CD14-positive monocyte (primary cell): ENCODE measurements at regions not wholly inside any gene's neighbourhood (a gene's known extent, or its start where the extent isn't known, plus 50 kb on each side); places are given as distances from the start of the nearest gene placed in this dataset.

Experiments used
- DNase-seq, 3 donors: peaks; one replicate each; pipeline ENCODE4 v3.0.0-alpha.2; 2011 to 2022
- H2AFZ ChIP-seq: 2 replicates; pipeline ENCODE4 v1.6.0; 2012; ENCODE audit warnings: mild to moderate bottlenecking, low read depth, low read length, inconsistent platforms; ENCODE audit not compliant: insufficient read depth, poor library complexity, severe bottlenecking
- H3K27ac ChIP-seq, 2 donors: 1 replicate in 1 of 2; 2 replicates in 1 of 2; pipeline ENCODE4 v1.5.1; 2012 to 2013; ENCODE audit warnings: low read length in 2 of 2, control low read depth in 1 of 2, inconsistent platforms in 1 of 2, low read depth in 1 of 2, mild to moderate bottlenecking in 1 of 2
- H3K27me3 ChIP-seq, 2 donors: one replicate each; pipeline versions ENCODE4 v1.6.0 to v1.6.1; 2011 to 2013; ENCODE audit warnings: low read length in 2 of 2; ENCODE audit not compliant: control insufficient read depth in 2 of 2, insufficient read depth in 2 of 2
- H3K36me3 ChIP-seq, 2 donors: replicated peaks in 1 of 2; 1 replicate in 1 of 2; 2 replicates in 1 of 2; pipeline versions ENCODE4 v1.5.1 to v1.6.1; 2012 to 2013; ENCODE audit warnings: low read length in 2 of 2, control low read depth in 1 of 2, inconsistent platforms in 1 of 2, mild to moderate bottlenecking in 1 of 2; ENCODE audit not compliant: insufficient read depth in 2 of 2, control insufficient read depth in 1 of 2
- H3K4me1 ChIP-seq, 2 donors: 1 replicate in 1 of 2; 2 replicates in 1 of 2; pipeline versions ENCODE4 v1.5.1 to v1.6.1; 2012 to 2013; ENCODE audit warnings: low read length in 2 of 2, control low read depth in 1 of 2, inconsistent platforms in 1 of 2, mild to moderate bottlenecking in 1 of 2, moderate library complexity in 1 of 2; ENCODE audit not compliant: insufficient read depth in 2 of 2, control insufficient read depth in 1 of 2
- H3K4me2 ChIP-seq: replicated peaks from 2 replicates; pipeline ENCODE3; 2012; ENCODE audit warnings: low read length, moderate library complexity, mild to moderate bottlenecking; ENCODE audit not compliant: poor library complexity, severe bottlenecking; ENCODE audit errors: extremely low read depth
- H3K4me3 ChIP-seq, 3 experiments: fragments of 200-600 bp in 1 of 3; sonication (generic) in 1 of 3; replicated peaks in 1 of 3; 1 replicate in 2 of 3; 2 replicates in 1 of 3; pipeline ENCODE4 v1.5.1; 2011 to 2013; ENCODE audit warnings: low read length in 3 of 3, mild to moderate bottlenecking in 3 of 3, control low read depth in 2 of 3, low read depth in 2 of 3, inconsistent platforms in 1 of 3, moderate library complexity in 1 of 3
- H3K79me2 ChIP-seq: 2 replicates; pipeline ENCODE4 v1.6.0; 2012; ENCODE audit warnings: mild to moderate bottlenecking, control low read depth, inconsistent platforms, low read length, moderate library complexity; ENCODE audit not compliant: insufficient read depth
- H3K9ac ChIP-seq: 2 replicates; pipeline ENCODE4 v1.6.0; 2017; ENCODE audit warnings: low read length, mild to moderate bottlenecking; ENCODE audit not compliant: insufficient read depth, poor library complexity, severe bottlenecking
- H3K9me3 ChIP-seq, 2 donors: replicated peaks in 1 of 2; 1 replicate in 1 of 2; 2 replicates in 1 of 2; pipeline versions ENCODE4 v1.5.1 to v1.6.1; 2012 to 2013; ENCODE audit warnings: low read length in 2 of 2, control low read depth in 1 of 2; ENCODE audit not compliant: control insufficient read depth in 1 of 2, insufficient read depth in 1 of 2
- H4K20me1 ChIP-seq: 2 replicates; pipeline ENCODE4 v1.6.0; 2012; ENCODE audit warnings: mild to moderate bottlenecking, low read length, control low read depth, moderate library complexity; ENCODE audit not compliant: insufficient read depth
- H3K27ac Mint-ChIP-seq, 7 donors: one replicate each; pipeline ENCODE4 v1.8.0; 2020; ENCODE audit warnings: mild to moderate bottlenecking in 7 of 7, mixed read lengths in 7 of 7, moderate library complexity in 6 of 7, inconsistent platforms in 2 of 7
- H3K27me3 Mint-ChIP-seq, 3 donors: one replicate each; pipeline ENCODE4 v1.8.0; 2021 to 2022; ENCODE audit warnings: low read depth in 3 of 3, mild to moderate bottlenecking in 3 of 3, mixed read lengths in 3 of 3, moderate library complexity in 3 of 3, inconsistent platforms in 1 of 3
- H3K36me3 Mint-ChIP-seq, 2 donors: one replicate each; pipeline ENCODE4 v1.8.0; 2020; ENCODE audit warnings: mixed read lengths in 2 of 2, inconsistent platforms in 1 of 2, mild to moderate bottlenecking in 1 of 2
- H3K4me1 Mint-ChIP-seq: one replicate; pipeline ENCODE4 v1.8.0; 2020; ENCODE audit warnings: mild to moderate bottlenecking, mixed read lengths
- H3K4me3 Mint-ChIP-seq, 2 donors: one replicate each; pipeline ENCODE4 v1.8.0; 2020; ENCODE audit warnings: mild to moderate bottlenecking in 2 of 2, mixed read lengths in 2 of 2, moderate library complexity in 1 of 2
- H3K9me3 Mint-ChIP-seq, 7 donors: one replicate each; pipeline ENCODE4 v1.8.0; 2020 to 2022; ENCODE audit warnings: mixed read lengths in 7 of 7, mild to moderate bottlenecking in 6 of 7, moderate library complexity in 6 of 7, inconsistent platforms in 2 of 7
- CTCF ChIP-seq: fragments of 200-600 bp; IDR thresholded peaks from one replicate; pipeline ENCODE4 v1.8.0; 2022; ENCODE audit warnings: antibody characterized with exemption, mild to moderate bottlenecking
- WGBS: methylation state at CpG from one replicate; pipeline ENCODE4 v1.1.5; 2013; ENCODE audit warnings: missing lambda C conversion rate; ENCODE audit not compliant: insufficient coverage; 5-methylcytosine and 5-hydroxymethylcytosine counted together
- intact Hi-C, 2 donors: fragments of 100-400 bp; cut with micrococcal nuclease; formaldehyde crosslinking; loops; one replicate each; pipeline versions ENCODE4 v1.15.0 to v1.15.1; 2023

- H3K36me3 ChIP-seq = no peaks in the 10 kb centered on the region
- H3K4me1 Mint-ChIP-seq = peaks cover 2% of the 10 kb centered on the region
- H3K9me3 ChIP-seq = no peaks in the 10 kb centered on the region
- H3K27ac Mint-ChIP-seq = no peak overlapping the region
- TF ChIP-seq CTCF = no peak
- intact Hi-C loops = no loop called here
- H3K36me3 Mint-ChIP-seq = no peaks in the 10 kb centered on the region
- no peak for DNase-seq
- H3K27me3 Mint-ChIP-seq = peaks cover 3 to 6% (median 5%) of the 10 kb centered on the region in 3 donors
- H3K4me1 ChIP-seq = no peaks in the 10 kb centered on the region
- no peaks in the 10 kb centered on the region for H4K20me1 ChIP-seq
- H3K9ac ChIP-seq = no peak overlapping the region
- H3K27ac ChIP-seq = no peak overlapping the region
- H3K79me2 ChIP-seq = no peaks in the 10 kb centered on the region
- peaks cover 0 to 1% (median 0%) of the 10 kb centered on the region in 7 donors for H3K9me3 Mint-ChIP-seq
- H3K27me3 ChIP-seq = no peaks in the 10 kb centered on the region
- H3K4me2 ChIP-seq = no peak overlapping the region
- H3K4me3 Mint-ChIP-seq = no peak overlapping the region
- no peak overlapping the region for H2AFZ ChIP-seq
- H3K4me3 ChIP-seq = no peak overlapping the region
- 97% methylated on average over 5 of the region's 7 CpGs for WGBS
Measured at GRCh38 chr20:23289724-23290395, 60.7 kb upstream of the NXT1 start.

GRCh38 chr20:23289249-23289648 is 61.3 kb upstream of the NXT1 start:
- H2AFZ ChIP-seq = no peak overlapping the region
- Mint-ChIP-seq H3K4me3 (no peak overlapping the region), H3K9me3 (no peaks in the 10 kb centered on the region), H3K4me1 (peaks cover 2% of the 10 kb centered on the region), H3K27me3 (peaks cover 3 to 6% (median 5%) of the 10 kb centered on the region in 3 donors), H3K27ac (no peak overlapping the region), H3K36me3 (no peaks in the 10 kb centered on the region)
- intact Hi-C loops = no loop called here
- 95% methylated on average over 3 of the region's 7 CpGs for WGBS
- no peak overlapping the region for H3K27ac ChIP-seq
- H3K9ac ChIP-seq = no peak overlapping the region
- no peaks in the 10 kb centered on the region for H3K79me2 ChIP-seq
- TF ChIP-seq CTCF = no peak
- no peaks in the 10 kb centered on the region for H3K36me3 ChIP-seq
- no peaks in the 10 kb centered on the region for H4K20me1 ChIP-seq
- no peaks in the 10 kb centered on the region for H3K27me3 ChIP-seq
- no peak overlapping the region for H3K4me2 ChIP-seq
- H3K9me3 ChIP-seq = no peaks in the 10 kb centered on the region
- no peak overlapping the region for H3K4me3 ChIP-seq
- no peak for DNase-seq
- H3K4me1 ChIP-seq = no peaks in the 10 kb centered on the region
